Fibroblast of pulmonary artery (primary cell): ENCODE measurements at regions not wholly inside any gene's neighbourhood (a gene's known extent, or its start where the extent isn't known, plus 50 kb on each side); places are given as distances from the start of the nearest gene placed in this dataset.

ENCODE experiments used
- DNase-seq: peaks from one replicate; pipeline ENCODE4 v3.0.0-alpha.2; 2010; ENCODE audit warnings: low read depth
- H3K4me3 ChIP-seq: replicated peaks from 2 replicates; pipeline ENCODE4 v1.5.1; 2011; ENCODE audit warnings: low read depth, mild to moderate bottlenecking, control low read depth, low read length, moderate library complexity
- CTCF ChIP-seq: IDR thresholded peaks from 2 replicates; pipeline ENCODE4 v1.5.1; 2011; ENCODE audit warnings: mild to moderate bottlenecking, control low read depth, low read length, inconsistent platforms; ENCODE audit errors: missing control alignments

GRCh38 chr5:155091768-155092717 lies 78.5 kb downstream of the KIF4B start:
- no peak overlapping the region for H3K4me3 ChIP-seq
- TF ChIP-seq CTCF: no peak
- peak; percentile 17 for DNase-seq

DNA sequence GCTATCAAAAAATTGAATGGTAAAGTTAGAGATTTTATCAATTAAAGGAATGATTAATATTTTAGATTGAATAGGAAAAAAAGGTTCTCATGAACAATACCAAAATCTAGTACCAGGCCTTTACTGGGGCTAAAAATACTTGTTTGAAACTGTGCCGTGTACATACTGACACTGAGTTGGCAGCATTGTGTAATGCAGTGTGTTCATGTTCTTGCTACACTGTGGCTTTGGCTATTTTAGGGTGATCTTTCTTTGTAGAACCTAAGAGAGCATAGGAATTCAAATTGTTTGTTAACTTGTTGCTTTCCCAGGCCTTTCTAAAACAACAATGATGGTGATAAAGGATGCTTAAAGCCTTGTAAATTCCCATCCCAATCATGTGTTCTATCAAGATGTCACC lies 80.9 kb downstream of the KIF4B start:
- DNase-seq: no peak
- no peak for TF ChIP-seq CTCF
- no peak overlapping the region for H3K4me3 ChIP-seq

DNA sequence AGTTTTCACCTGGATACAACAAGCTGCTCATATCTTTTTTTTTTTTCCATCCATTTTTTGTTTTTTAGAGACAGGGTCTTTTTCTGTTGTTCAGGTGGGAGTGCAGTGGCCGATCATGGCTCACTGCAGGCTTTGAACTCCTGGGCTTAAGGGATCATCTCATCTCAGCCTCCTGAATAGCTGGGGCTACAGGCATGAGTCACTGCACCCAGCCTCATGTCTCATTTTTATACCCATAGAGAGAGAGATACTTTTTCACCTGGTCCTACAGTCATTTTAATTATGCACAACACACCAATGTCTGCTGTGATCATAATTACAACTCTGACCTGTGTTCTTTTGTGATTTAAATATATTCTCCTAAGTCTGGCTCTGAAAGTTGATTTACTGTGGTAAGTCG lies 84.4 kb downstream of the KIF4B start:
- no peak for DNase-seq
- TF ChIP-seq CTCF: no peak
- no peak overlapping the region for H3K4me3 ChIP-seq

- no peak overlapping the region for H3K4me3 ChIP-seq
- TF ChIP-seq CTCF: no peak
- no peak for DNase-seq
Measured at GRCh38 chr5:155098433-155098832, 84.9 kb downstream of the KIF4B start.

DNA sequence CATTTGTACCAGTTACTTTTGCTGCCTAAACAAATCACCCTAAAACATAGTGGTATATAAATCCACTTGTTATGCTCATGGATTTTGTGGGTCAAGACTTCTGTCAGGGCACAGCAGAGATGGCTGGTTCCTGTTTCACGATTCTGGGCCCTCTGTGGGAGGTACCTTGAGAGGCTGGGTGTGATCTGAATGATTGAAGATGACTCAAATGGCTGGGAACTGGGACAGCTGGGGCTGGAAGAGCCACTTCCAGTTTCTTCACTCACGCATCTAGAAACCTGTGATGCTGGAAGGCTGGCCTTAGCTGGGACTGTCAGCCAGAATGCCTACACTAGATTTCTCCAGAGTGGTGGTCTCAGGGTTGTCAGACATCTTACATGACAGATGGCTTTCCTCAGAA lies 88.1 kb downstream of the KIF4B start:
- H3K4me3 ChIP-seq: no peak overlapping the region
- DNase-seq: no peak
- TF ChIP-seq CTCF: no peak

GRCh38 chr5:155103146-155103545 lies 89.6 kb downstream of the KIF4B start:
- no peak for TF ChIP-seq CTCF
- DNase-seq: peak; percentile 32
- no peak overlapping the region for H3K4me3 ChIP-seq

DNA sequence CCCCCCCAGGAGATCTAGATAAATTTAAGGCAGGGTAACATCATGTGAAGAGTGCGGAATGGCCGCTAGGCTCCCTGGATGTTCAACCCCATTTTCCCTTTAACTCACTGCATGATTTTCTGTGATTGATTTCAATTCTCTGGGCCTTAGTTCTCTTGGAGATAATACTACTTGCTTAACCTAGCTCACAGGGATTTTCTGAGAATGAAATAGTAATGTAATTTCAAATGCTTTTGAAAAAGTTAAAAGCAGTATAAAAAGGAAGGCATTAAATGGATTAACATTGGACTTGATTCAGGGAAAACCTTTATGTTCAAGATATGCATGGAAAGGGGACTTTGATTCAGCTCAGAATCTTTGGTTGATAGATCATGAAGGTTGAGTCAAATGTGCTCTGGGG lies 90.9 kb downstream of the KIF4B start:
- no peak for DNase-seq
- no peak for TF ChIP-seq CTCF
- H3K4me3 ChIP-seq: no peak overlapping the region
